VCaP (cell line): ENCODE measurements at regions not wholly inside any gene's neighbourhood (a gene's known extent, or its start where the extent isn't known, plus 50 kb on each side); places are given as distances from the start of the nearest gene placed in this dataset.

Experiments
- H3K27ac ChIP-seq: fragments of 450-650 bp; 2 replicates; pipeline ENCODE4 v1.5.1; 2017
- CTCF ChIP-seq: fragments of 450-650 bp; conservative IDR thresholded peaks from 2 replicates; pipeline ENCODE4 v1.5.1; 2017; ENCODE audit warnings: mild to moderate bottlenecking, moderate library complexity

GRCh38 chr15:93614386-93615104, 525.5 kb upstream of the RGMA start:
- no peak overlapping the region for H3K27ac ChIP-seq
- TF ChIP-seq CTCF, result no peak

GRCh38 chr15:93613386-93613785, 524.4 kb upstream of the RGMA start:
- TF ChIP-seq CTCF, result no peak
- no peak overlapping the region for H3K27ac ChIP-seq

- no peak for TF ChIP-seq CTCF
Measured at GRCh38 chr15:93612953-93613352, 523.9 kb upstream of the RGMA start.

GRCh38 chr15:93610944-93611343, 521.9 kb upstream of the RGMA start:
- no peak for TF ChIP-seq CTCF

More at GRCh38 chr15:93612953-93613352, 523.9 kb upstream of the RGMA start:
- H3K27ac ChIP-seq, result no peak overlapping the region

GRCh38 chr15:93608643-93609148, 519.7 kb upstream of the RGMA start:
- no peak overlapping the region for H3K27ac ChIP-seq
- TF ChIP-seq CTCF, result no peak

More at GRCh38 chr15:93610944-93611343, 521.9 kb upstream of the RGMA start:
- no peak overlapping the region for H3K27ac ChIP-seq

- no peak overlapping the region for H3K27ac ChIP-seq
- no peak for TF ChIP-seq CTCF
Measured at GRCh38 chr15:93603550-93603949, 514.5 kb upstream of the RGMA start.

GRCh38 chr15:93587059-93587521, 498.1 kb upstream of the RGMA start:
- H3K27ac ChIP-seq, result no peak overlapping the region

More at GRCh38 chr15:93587059-93587521, 498.1 kb upstream of the RGMA start:
- no peak for TF ChIP-seq CTCF
